B cell (primary cell): ENCODE measurements at regions not wholly inside any gene's neighbourhood (a gene's known extent, or its start where the extent isn't known, plus 50 kb on each side); places are given as distances from the start of the nearest gene placed in this dataset.

ENCODE experiments used
- ATAC-seq: fragments of 200-7000 bp; cut with Tn5 transposase; one replicate; pipeline ENCODE4 v1.10.0; 2021; ENCODE audit warnings: low read depth, mild to moderate bottlenecking, moderate number of reproducible peaks, moderate library complexity
- CTCF ChIA-PET: fragments of 350-600 bp; sonication (Branson Sonifier 250); formaldehyde crosslinking; loops from one replicate; lab custom pipeline; 2021; ENCODE audit warnings: antibody characterized with exemption, inconsistent platforms; lab: Charles Lee
- POLR2A ChIA-PET: fragments of 350-600 bp; sonication (Branson Sonifier 250); formaldehyde crosslinking; loops from one replicate; lab custom pipeline; 2021; ENCODE audit warnings: antibody characterized with exemption; lab: Charles Lee
- DNase-seq: peaks from one replicate; pipeline ENCODE4 v3.0.0; 2013
- H2AFZ ChIP-seq: 2 replicates; pipeline ENCODE4 v1.6.1; 2012; ENCODE audit warnings: mild to moderate bottlenecking, low read depth, low read length; ENCODE audit not compliant: insufficient read depth, poor library complexity, severe bottlenecking
- H3K27ac ChIP-seq, 2 donors: 1 replicate in 1 of 2; 2 replicates in 1 of 2; pipeline ENCODE4 v1.5.1; 2012 to 2013; ENCODE audit warnings: low read length in 2 of 2, mild to moderate bottlenecking in 2 of 2, moderate library complexity in 1 of 2
- H3K27me3 ChIP-seq, 4 experiments: fragments of 200-600 bp in 1 of 4; sonication (generic) in 1 of 4; replicated peaks in 1 of 4; 1 replicate in 2 of 4; 2 replicates in 2 of 4; pipeline versions ENCODE4 v1.6.1 to v1.7.0; 2013 to 2016; ENCODE audit warnings: low read length in 3 of 4, mild to moderate bottlenecking in 2 of 4, mixed read lengths in 1 of 4, moderate library complexity in 1 of 4; ENCODE audit not compliant: insufficient read depth in 4 of 4, control insufficient read depth in 3 of 4; ENCODE audit errors: control extremely low read depth in 1 of 4
- H3K36me3 ChIP-seq, 2 experiments: replicated peaks in 1 of 2; 1 replicate in 1 of 2; 2 replicates in 1 of 2; pipeline versions ENCODE4 v1.6.1 to v1.7.1; 2013; ENCODE audit warnings: low read length in 1 of 2; ENCODE audit not compliant: insufficient read depth in 2 of 2, control insufficient read depth in 1 of 2; ENCODE audit errors: control extremely low read depth in 1 of 2, extremely low read depth in 1 of 2
- H3K4me1 ChIP-seq, 2 donors: fragments of 200-600 bp in 1 of 2; sonication (generic) in 1 of 2; 1 replicate in 1 of 2; 2 replicates in 1 of 2; pipeline versions ENCODE4 v1.5.1 to v1.6.1; 2013 to 2017; ENCODE audit warnings: low read length in 2 of 2; ENCODE audit not compliant: control insufficient read depth in 2 of 2, insufficient read depth in 2 of 2
- H3K4me2 ChIP-seq: replicated peaks from 2 replicates; pipeline ENCODE3; 2012; ENCODE audit warnings: mild to moderate bottlenecking, low read depth, low read length; ENCODE audit not compliant: poor library complexity, severe bottlenecking
- H3K4me3 ChIP-seq, 5 experiments: fragments of 200-600 bp in 1 of 5; sonication (generic) in 1 of 5; 1 replicate in 3 of 5; 2 replicates in 2 of 5; pipeline versions ENCODE4 v1.5.1 to v1.7.0; 2011 to 2016; ENCODE audit warnings: low read length in 4 of 5, mild to moderate bottlenecking in 4 of 5, low read depth in 2 of 5, control low read depth in 1 of 5, moderate library complexity in 1 of 5; ENCODE audit not compliant: insufficient read depth in 1 of 5; ENCODE audit errors: control extremely low read depth in 1 of 5, extremely low read depth in 1 of 5
- H3K79me2 ChIP-seq: fragments of 200-600 bp; sonication (generic); one replicate; pipeline ENCODE4 v1.6.0; 2016; ENCODE audit warnings: low read length; ENCODE audit not compliant: control insufficient read depth, insufficient read depth
- H3K9ac ChIP-seq: fragments of 200-600 bp; sonication (generic); 2 replicates; pipeline ENCODE4 v1.6.1; 2017; ENCODE audit warnings: mild to moderate bottlenecking, low read length, moderate library complexity
- H3K9me3 ChIP-seq, 3 donors: one replicate each; pipeline versions ENCODE4 v1.6.1 to v1.7.1; 2013; ENCODE audit warnings: low read length in 2 of 3; ENCODE audit not compliant: control insufficient read depth in 2 of 3, insufficient read depth in 1 of 3; ENCODE audit errors: control extremely low read depth in 1 of 3
- H4K20me1 ChIP-seq: 2 replicates; pipeline ENCODE4 v1.6.0; 2012; ENCODE audit warnings: mild to moderate bottlenecking, low read length; ENCODE audit not compliant: insufficient read depth, control insufficient read depth, poor library complexity, severe bottlenecking
- H3K27ac Mint-ChIP-seq: one replicate; pipeline ENCODE4 v1.8.0; 2021; ENCODE audit warnings: mixed read lengths
- H3K27me3 Mint-ChIP-seq: one replicate; pipeline ENCODE4 v1.8.0; 2021; ENCODE audit warnings: mixed read lengths
- H3K4me1 Mint-ChIP-seq: one replicate; pipeline ENCODE4 v1.8.0; 2021; ENCODE audit warnings: mixed read lengths
- H3K4me3 Mint-ChIP-seq: one replicate; pipeline ENCODE4 v1.8.0; 2021; ENCODE audit warnings: mixed read lengths
- H3K9me3 Mint-ChIP-seq: one replicate; pipeline ENCODE4 v1.8.0; 2022; ENCODE audit warnings: mixed read lengths; ENCODE audit not compliant: insufficient read depth
- CTCF ChIP-seq: fragments of 200-600 bp; IDR thresholded peaks from one replicate; pipeline ENCODE4 v1.8.0; 2022; ENCODE audit warnings: antibody characterized with exemption, mild to moderate bottlenecking
- EZH2 ChIP-seq: IDR thresholded peaks from 2 replicates; pipeline ENCODE4 v1.6.1; 2012; ENCODE audit warnings: borderline replicate concordance, low read depth, mild to moderate bottlenecking, moderate library complexity, low read length; ENCODE audit not compliant: insufficient read depth, poor library complexity, severe bottlenecking
- WGBS: methylation state at CpG from one replicate; pipeline ENCODE4 v1.1.5; 2013; ENCODE audit warnings: missing lambda C conversion rate; ENCODE audit not compliant: insufficient coverage; 5-methylcytosine and 5-hydroxymethylcytosine counted together
- intact Hi-C: fragments of 100-400 bp; cut with micrococcal nuclease; formaldehyde crosslinking; loops from one replicate; pipeline ENCODE4 v1.10.0; 2022

- Histone ChIP-seq H2AFZ (no peak overlapping the region), H3K79me2 (no peaks in the 10 kb centered on the region), H3K4me3 (no peak overlapping the region), H3K9me3 (peaks cover 0 to 3% (median 0%) of the 10 kb centered on the region in 3 donors), H3K4me1 (no peaks in the 10 kb centered on the region), H3K27me3 (peaks cover 0 to 5% (median 0%) of the 10 kb centered on the region in 4 experiments), H3K27ac (no peak overlapping the region), H4K20me1 (no peaks in the 10 kb centered on the region), H3K9ac (no peak overlapping the region), H3K36me3 (no peaks in the 10 kb centered on the region), H3K4me2 (no peak overlapping the region)
- intact Hi-C loops = no loop called here
- Mint-ChIP-seq H3K4me3 (no peak overlapping the region), H3K27me3 (peaks cover 34% of the 10 kb centered on the region), H3K4me1 (no peaks in the 10 kb centered on the region), H3K9me3 (no peaks in the 10 kb centered on the region), H3K27ac (no peak overlapping the region)
- TF ChIP-seq CTCF (no peak), EZH2 (no peak)
- POLR2A ChIA-PET = no interaction called here
- 80% methylated on average over 1 of the region's 2 CpGs for WGBS
- DNase-seq = no peak
- ATAC-seq = no peak
- CTCF ChIA-PET = no interaction called here
Measured at GRCh38 chr18:60062396-60062795, 162.6 kb downstream of the PMAIP1 start.

- no peak overlapping the region for H3K4me2 ChIP-seq
- no peak overlapping the region for H3K27ac ChIP-seq
- H3K9me3 Mint-ChIP-seq = no peaks in the 10 kb centered on the region
- intact Hi-C loops = no loop called here
- DNase-seq = no peak
- H3K27ac Mint-ChIP-seq = no peak overlapping the region
- ATAC-seq = no peak
- peaks cover 30% of the 10 kb centered on the region for H3K27me3 Mint-ChIP-seq
- H2AFZ ChIP-seq = no peak overlapping the region
- H3K79me2 ChIP-seq = no peaks in the 10 kb centered on the region
- TF ChIP-seq CTCF = no peak
- no peak for TF ChIP-seq EZH2
- CTCF ChIA-PET = no interaction called here
- no peaks in the 10 kb centered on the region for H3K4me1 Mint-ChIP-seq
- no peaks in the 10 kb centered on the region for H3K36me3 ChIP-seq
- POLR2A ChIA-PET = no interaction called here
- no peak overlapping the region for H3K9ac ChIP-seq
- 86% methylated on average over 1 of the region's 3 CpGs for WGBS
- no peak overlapping the region for H3K4me3 Mint-ChIP-seq
- H3K27me3 ChIP-seq = peaks cover 0 to 5% (median 0%) of the 10 kb centered on the region in 4 experiments
- no peak overlapping the region for H3K4me3 ChIP-seq
- H3K4me1 ChIP-seq = no peaks in the 10 kb centered on the region
- H4K20me1 ChIP-seq = no peaks in the 10 kb centered on the region
- H3K9me3 ChIP-seq = peaks cover 0 to 3% (median 0%) of the 10 kb centered on the region in 3 donors
Measured at GRCh38 chr18:60060578-60060977, 160.8 kb downstream of the PMAIP1 start.
